Spleen (tissue), 11 donors: ENCODE measurements at regions not wholly inside any gene's neighbourhood (a gene's known extent, or its start where the extent isn't known, plus 50 kb on each side); places are given as distances from the start of the nearest gene placed in this dataset.
"Not testable (repeated sequence)": the region's sequence is repeated elsewhere in the genome, so short reads cannot be mapped to it uniquely, and the experiment has no call there.

Experiments
- DNase-seq: peaks from one replicate; pipeline ENCODE4 v3.0.0-alpha.2; 2020
- H3K27ac ChIP-seq, 8 donors: fragments of 200-600 bp; sonication (generic) in 7 of 8; 1 replicate in 4 of 8; 2 replicates in 4 of 8; pipeline versions ENCODE4 v1.5.0 to v1.8.0; 2016 to 2021; ENCODE audit warnings: inconsistent platforms in 4 of 8, mild to moderate bottlenecking in 4 of 8, moderate library complexity in 1 of 8
- H3K27me3 ChIP-seq, 7 donors: fragments of 200-600 bp; sonication (generic) in 6 of 7; replicated peaks in 1 of 7; 1 replicate in 4 of 7; 2 replicates in 3 of 7; pipeline versions ENCODE4 v1.5.0 to v1.8.0; 2016 to 2021; ENCODE audit warnings: inconsistent platforms in 3 of 7, mild to moderate bottlenecking in 1 of 7
- H3K36me3 ChIP-seq, 6 donors: fragments of 200-600 bp; sonication (generic) in 5 of 6; 1 replicate in 4 of 6; 2 replicates in 2 of 6; pipeline versions ENCODE4 v1.5.0 to v1.8.0; 2016 to 2021; ENCODE audit warnings: inconsistent platforms in 2 of 6
- H3K4me1 ChIP-seq, 6 donors: fragments of 200-600 bp; sonication (generic) in 5 of 6; 1 replicate in 3 of 6; 2 replicates in 3 of 6; pipeline versions ENCODE4 v1.5.0 to v1.8.0; 2016 to 2021; ENCODE audit warnings: inconsistent platforms in 3 of 6
- H3K4me3 ChIP-seq, 8 donors: fragments of 200-600 bp; sonication (generic) in 7 of 8; 1 replicate in 4 of 8; 2 replicates in 4 of 8; pipeline versions ENCODE4 v1.5.0 to v1.8.0; 2016 to 2021; ENCODE audit warnings: inconsistent platforms in 4 of 8, mild to moderate bottlenecking in 4 of 8, moderate library complexity in 2 of 8
- H3K9me3 ChIP-seq, 8 donors: fragments of 200-600 bp; sonication (generic) in 7 of 8; 1 replicate in 4 of 8; 2 replicates in 4 of 8; pipeline versions ENCODE4 v1.5.0 to v1.8.0; 2016 to 2021; ENCODE audit warnings: inconsistent platforms in 4 of 8
- POLR2A ChIP-seq, 3 donors: fragments of 450-650 bp; IDR thresholded peaks; one replicate each; pipeline ENCODE4 v1.5.1; 2017; ENCODE audit warnings: antibody characterized with exemption in 3 of 3, mild to moderate bottlenecking in 1 of 3
- POLR2AphosphoS5 ChIP-seq, 3 donors: sonication (generic); formaldehyde crosslinking; IDR thresholded peaks; one replicate each; pipeline ENCODE4 v1.5.1; 2017; ENCODE audit warnings: antibody characterized with exemption in 3 of 3
- WGBS, 5 donors: extraction: QIAGEN DNeasy Blood & Tissue Kit in 3 of 5; methylation state at CpG; one replicate each; pipeline versions ENCODE4 v1.1.5 to v1.1.7; 2013 to 2018; 5-methylcytosine and 5-hydroxymethylcytosine counted together
- intact Hi-C: fragments of 100-400 bp; cut with DNase I; formaldehyde crosslinking; loops from one replicate; pipeline ENCODE4 v1.15.0; 2023; ENCODE audit warnings: low total_unique reads
- TF ChIP-seq, protein P1 (sequence below), 11 experiments: fragments of 200-600 bp in 7 of 11; fragments of 450-650 bp in 4 of 11; sonication (generic) in 4 of 11; IDR thresholded peaks in 8 of 11; conservative IDR thresholded peaks in 3 of 11; 1 replicate in 7 of 11; 2 replicates in 4 of 11; pipeline versions ENCODE4 v1.4.0 to v1.8.0; 2016 to 2021; ENCODE audit warnings: antibody characterized with exemption in 11 of 11, inconsistent platforms in 4 of 11, mild to moderate bottlenecking in 1 of 11
- donor health status: healthy with polysubstance abuse.
- donor health status: DM: no; HTN: no; CAD: no; lungs with moderate emphysema.
- donor health status: DM: no; HTN: no; CAD: no.
- donor health status: Bipolar disorder and iron deficiency.
- donor health status: healthy.
- donor health status: DM: no; HTN: no; CAD: no.
- donor health status: DM: yes; HTN: yes; CAD: no.

DNA sequence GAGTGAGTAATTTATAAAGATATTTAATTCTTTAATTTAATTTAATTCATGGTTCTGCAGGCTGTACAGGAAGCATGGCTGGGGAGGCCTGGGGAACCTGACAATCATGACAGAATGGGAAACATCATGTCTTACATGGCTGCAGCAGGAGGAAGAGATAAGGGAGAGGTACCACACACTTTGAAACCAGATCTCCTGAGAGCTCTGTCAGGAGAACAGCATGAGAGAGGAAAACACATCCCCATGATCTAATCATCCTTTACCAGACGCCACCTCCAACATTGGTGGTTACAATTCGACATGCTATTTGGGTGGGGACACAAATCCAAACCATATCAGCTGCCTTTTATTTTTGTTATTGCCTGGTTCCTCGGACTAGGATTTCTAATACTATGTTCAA, 928.6 kb downstream of the TMEM121 start:
- 30 to 40% (median 35%) methylated on average over 3 of the region's 3 CpGs for WGBS, 5 donors
- TF ChIP-seq, protein P1, sequence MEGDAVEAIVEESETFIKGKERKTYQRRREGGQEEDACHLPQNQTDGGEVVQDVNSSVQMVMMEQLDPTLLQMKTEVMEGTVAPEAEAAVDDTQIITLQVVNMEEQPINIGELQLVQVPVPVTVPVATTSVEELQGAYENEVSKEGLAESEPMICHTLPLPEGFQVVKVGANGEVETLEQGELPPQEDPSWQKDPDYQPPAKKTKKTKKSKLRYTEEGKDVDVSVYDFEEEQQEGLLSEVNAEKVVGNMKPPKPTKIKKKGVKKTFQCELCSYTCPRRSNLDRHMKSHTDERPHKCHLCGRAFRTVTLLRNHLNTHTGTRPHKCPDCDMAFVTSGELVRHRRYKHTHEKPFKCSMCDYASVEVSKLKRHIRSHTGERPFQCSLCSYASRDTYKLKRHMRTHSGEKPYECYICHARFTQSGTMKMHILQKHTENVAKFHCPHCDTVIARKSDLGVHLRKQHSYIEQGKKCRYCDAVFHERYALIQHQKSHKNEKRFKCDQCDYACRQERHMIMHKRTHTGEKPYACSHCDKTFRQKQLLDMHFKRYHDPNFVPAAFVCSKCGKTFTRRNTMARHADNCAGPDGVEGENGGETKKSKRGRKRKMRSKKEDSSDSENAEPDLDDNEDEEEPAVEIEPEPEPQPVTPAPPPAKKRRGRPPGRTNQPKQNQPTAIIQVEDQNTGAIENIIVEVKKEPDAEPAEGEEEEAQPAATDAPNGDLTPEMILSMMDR (IDR thresholded peaks at IDR 0.05 in 8 of 11, conservative IDR thresholded peaks at IDR 0.05 in 3 of 11) = no peak
- TF ChIP-seq POLR2A (IDR thresholded peaks at IDR 0.05) (no peak), POLR2AphosphoS5 (IDR thresholded peaks at IDR 0.05) (no peak)
- peaks cover 0 to 2% (median 0%) of the 10 kb centered on the region in 6 donors for H3K4me1 ChIP-seq

DNA sequence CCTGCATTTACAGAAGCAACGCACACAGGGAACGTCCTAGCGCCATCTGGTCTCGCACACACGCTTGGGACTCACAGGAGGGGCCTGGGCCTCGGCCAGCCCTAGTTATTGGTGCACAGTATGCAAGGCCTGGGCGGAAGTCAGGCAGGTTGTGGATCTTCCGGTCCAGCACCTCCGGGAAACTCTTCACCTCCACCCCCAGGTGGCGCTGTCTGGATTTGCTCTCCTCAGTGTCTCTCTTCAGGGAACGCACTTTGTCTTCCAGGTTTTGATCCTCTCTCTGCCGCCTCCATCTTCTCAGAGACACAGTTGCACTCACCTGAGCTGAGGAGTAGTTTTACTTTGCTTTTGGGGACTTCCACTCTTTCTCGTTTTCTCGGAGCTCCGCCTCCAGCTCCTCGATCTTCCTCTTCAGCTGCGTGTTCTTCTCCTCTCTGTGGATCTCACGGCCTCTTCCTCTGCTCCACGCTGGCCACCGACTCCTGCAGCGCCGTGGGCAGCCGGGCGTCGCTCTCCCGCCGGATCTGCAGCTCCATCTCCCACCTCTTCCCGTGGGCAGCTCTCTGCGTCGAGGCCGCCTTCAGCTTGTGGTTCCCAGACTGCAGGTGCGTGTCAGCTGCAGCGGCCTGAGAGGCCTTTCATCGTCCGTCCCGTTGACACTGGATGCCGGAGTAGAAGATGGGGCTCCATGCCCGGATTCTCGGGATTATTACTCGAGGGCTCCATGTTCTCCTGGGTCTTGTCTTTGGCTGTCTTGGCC, 933.8 kb downstream of the TMEM121 start:
- no peaks in the 10 kb centered on the region for H3K27me3 ChIP-seq
- no peak for TF ChIP-seq POLR2A (IDR thresholded peaks at IDR 0.05)
- TF ChIP-seq, protein P1 (IDR thresholded peaks at IDR 0.05 in 8 of 11, conservative IDR thresholded peaks at IDR 0.05 in 3 of 11) = peak in 9 of 11 experiments; percentile 9 to 72 (median 40)
- intact Hi-C loops = no loop called here
- no peaks in the 10 kb centered on the region for H3K9me3 ChIP-seq
- H3K4me3 ChIP-seq = no peak overlapping the region
- 84 to 93% (median 87%) methylated on average over 40 of the region's 40 CpGs for WGBS, 5 donors
- H3K4me1 ChIP-seq = peaks cover 0 to 3% (median 0%) of the 10 kb centered on the region in 6 donors
- DNase-seq = no peak
- H3K27ac ChIP-seq = no peak overlapping the region
- H3K36me3 ChIP-seq = no peaks in the 10 kb centered on the region

More for the DNA sequence above, 928.6 kb downstream of the TMEM121 start:
- intact Hi-C loops = no loop called here
- Histone ChIP-seq H3K4me3 (no peak overlapping the region), H3K9me3 (no peaks in the 10 kb centered on the region), H3K27me3 (no peaks in the 10 kb centered on the region), H3K27ac (no peak overlapping the region), H3K36me3 (no peaks in the 10 kb centered on the region)
- no peak for DNase-seq

GRCh38 chr14:106460916-106461315, 934.5 kb downstream of the TMEM121 start:
- intact Hi-C loops = no loop called here
- no peaks in the 10 kb centered on the region for H3K9me3 ChIP-seq
- no peaks in the 10 kb centered on the region for H3K27me3 ChIP-seq
- no peaks in the 10 kb centered on the region for H3K36me3 ChIP-seq
- no peak for TF ChIP-seq POLR2A (IDR thresholded peaks at IDR 0.05)
- TF ChIP-seq, protein P1 (IDR thresholded peaks at IDR 0.05 in 8 of 11, conservative IDR thresholded peaks at IDR 0.05 in 3 of 11) = no peak
- TF ChIP-seq POLR2AphosphoS5 (IDR thresholded peaks at IDR 0.05) = no peak
- no peak for DNase-seq
- H3K4me1 ChIP-seq = peaks cover 0 to 3% (median 0%) of the 10 kb centered on the region in 6 donors
- 95 to 97% (median 96%) methylated on average over 23 to 25 of the region's 25 CpGs for WGBS, 5 donors
- no peak overlapping the region for H3K27ac ChIP-seq
- H3K4me3 ChIP-seq = no peak overlapping the region

GRCh38 chr14:106466483-106466882, 940.1 kb downstream of the TMEM121 start:
- intact Hi-C loops, H3K27ac ChIP-seq, DNase-seq, H3K27me3 ChIP-seq, H3K9me3 ChIP-seq, H3K4me1 ChIP-seq, H3K36me3 ChIP-seq, H3K4me3 ChIP-seq: not testable (repeated sequence)
- 57 to 74% (median 66%) methylated on average over 4 of the region's 4 CpGs for WGBS, 5 donors
